NCI-H1694 treated with DMSO at 0.1 percent for 48 hours (cell line): ENCODE measurements at regions not wholly inside any gene's neighbourhood (a gene's known extent, or its start where the extent isn't known, plus 50 kb on each side); places are given as distances from the start of the nearest gene placed in this dataset.
"Not testable (repeated sequence)": the region's sequence is repeated elsewhere in the genome, so short reads cannot be mapped to it uniquely, and the experiment has no call there.

Experiments
- DNase-seq: peaks from one replicate; lab custom pipeline; 2025; lab: John Stamatoyannopoulos, UW

- DNase-seq, result no peak
Observed at GRCh38 chr7:91780521-91780920, 100.0 kb downstream of the MTERF1 start.

- peak; percentile 70 for DNase-seq
Observed at GRCh38 chr7:91784469-91784868, 96.0 kb downstream of the MTERF1 start.

- no peak for DNase-seq
Observed at GRCh38 chr7:91787931-91788330, 92.6 kb downstream of the MTERF1 start.

DNA sequence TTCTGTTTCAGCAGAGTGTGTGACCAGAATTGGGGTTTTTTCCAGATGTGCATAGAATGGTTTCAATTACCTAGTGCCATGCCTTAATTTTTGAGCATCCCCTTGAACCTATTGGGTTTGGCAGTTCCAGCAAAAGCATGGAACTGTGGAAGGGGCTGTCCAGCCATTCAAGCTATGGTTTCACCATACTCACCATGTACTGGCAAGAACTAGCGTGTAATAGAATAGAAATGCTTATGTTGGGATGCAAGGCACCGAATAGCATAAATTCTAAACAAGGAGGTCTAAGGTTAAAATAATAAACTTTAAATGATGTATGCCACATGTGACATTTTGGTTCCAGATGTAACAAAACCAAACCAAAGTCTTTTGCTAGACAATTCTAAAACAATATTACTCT lies 91.4 kb downstream of the MTERF1 start:
- DNase-seq, result no peak

GRCh38 chr7:91789558-91789957 lies 90.9 kb downstream of the MTERF1 start:
- DNase-seq, result no peak

DNA sequence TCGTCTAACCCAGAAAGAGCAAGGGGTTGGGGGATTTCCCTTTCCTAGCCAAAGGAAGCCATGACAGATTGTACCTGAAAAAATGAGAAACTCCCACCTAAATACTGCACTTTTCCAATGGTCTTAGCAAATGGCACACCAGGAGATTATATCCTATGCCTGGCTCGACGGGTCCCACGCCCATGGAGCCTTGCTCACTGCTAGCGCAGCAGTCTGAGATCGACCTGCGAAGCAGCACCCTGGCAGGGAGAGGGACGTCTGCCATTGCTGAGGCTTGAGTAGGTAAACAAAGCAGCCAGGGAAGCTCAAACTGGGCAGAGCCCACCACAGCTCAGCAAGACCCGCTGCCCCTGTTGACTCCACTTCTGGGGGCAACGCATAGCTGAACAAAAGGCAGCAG lies 89.9 kb downstream of the MTERF1 start:
- DNase-seq, result not testable (repeated sequence)

GRCh38 chr7:91796122-91796521 lies 84.4 kb downstream of the MTERF1 start:
- no peak for DNase-seq

DNA sequence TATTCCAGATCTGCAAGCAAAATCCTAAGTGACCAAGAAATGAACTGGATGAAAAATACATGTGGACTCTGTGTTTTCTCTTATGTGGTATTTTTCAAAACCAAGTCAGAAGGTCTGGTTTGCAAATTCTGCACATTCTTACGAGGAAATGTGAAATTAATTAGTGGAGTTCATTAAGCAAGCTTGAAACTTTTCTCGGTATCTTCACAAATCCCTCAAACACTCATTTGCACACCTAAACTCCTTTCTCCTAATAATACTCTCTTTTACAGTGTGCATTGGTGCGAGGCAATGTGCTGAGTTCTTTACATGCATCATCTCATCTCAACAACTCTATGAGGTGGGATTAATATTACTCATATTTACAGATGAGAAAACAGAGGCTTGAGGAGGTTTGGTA lies 82.1 kb downstream of the MTERF1 start:
- no peak for DNase-seq

DNA sequence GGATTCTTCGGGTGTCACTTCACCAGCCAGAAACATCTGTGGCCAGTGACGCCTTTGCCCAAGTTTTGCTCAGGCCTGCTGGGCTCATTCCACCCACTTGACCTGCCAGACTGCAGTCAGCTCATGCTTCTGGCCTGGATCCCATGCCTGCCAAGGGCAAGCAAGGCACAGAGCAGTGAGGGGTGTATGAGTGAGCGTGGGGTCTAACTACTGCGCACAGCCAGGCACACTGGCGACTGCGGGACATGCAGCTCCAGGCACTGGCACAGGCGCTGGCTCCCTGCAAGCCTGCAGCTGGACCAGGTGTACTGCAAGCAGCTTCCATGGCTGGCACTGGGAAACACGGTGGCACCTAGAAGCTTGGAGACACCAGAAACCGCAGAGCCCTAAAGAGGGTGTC lies 80.1 kb downstream of the MTERF1 start:
- DNase-seq, result no peak

DNA sequence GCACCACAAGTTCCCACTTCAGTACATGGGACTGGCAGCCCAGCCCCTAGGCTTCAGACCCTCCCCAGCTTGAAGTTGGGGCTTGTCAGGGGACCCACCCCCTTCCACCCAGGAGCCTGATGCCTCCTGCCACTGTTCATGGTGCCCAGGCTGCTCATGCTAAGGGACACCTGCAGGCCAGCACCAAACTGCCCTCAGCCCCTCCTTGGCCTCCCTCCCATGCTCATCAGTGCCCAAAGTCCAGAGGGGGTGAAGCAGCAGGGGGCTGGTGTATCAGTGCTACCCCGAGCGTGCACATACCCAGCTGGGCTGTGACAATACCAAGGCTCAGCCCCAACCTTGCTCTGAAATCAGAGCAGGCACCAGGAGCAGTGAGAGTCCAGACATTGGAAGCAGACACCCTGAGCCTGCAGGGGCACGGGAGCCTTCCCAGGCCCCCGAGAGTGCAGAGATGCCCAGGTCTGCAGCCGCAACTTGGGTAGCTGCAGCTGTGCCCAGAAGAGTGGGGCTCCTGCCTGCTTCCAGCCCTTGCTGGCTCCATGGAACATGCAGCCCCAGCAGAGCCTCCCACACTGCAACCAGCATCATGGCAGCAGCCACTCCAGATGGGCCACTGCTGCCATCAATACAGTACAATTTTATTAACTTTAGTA lies 79.0 kb downstream of the MTERF1 start:
- no peak for DNase-seq

DNA sequence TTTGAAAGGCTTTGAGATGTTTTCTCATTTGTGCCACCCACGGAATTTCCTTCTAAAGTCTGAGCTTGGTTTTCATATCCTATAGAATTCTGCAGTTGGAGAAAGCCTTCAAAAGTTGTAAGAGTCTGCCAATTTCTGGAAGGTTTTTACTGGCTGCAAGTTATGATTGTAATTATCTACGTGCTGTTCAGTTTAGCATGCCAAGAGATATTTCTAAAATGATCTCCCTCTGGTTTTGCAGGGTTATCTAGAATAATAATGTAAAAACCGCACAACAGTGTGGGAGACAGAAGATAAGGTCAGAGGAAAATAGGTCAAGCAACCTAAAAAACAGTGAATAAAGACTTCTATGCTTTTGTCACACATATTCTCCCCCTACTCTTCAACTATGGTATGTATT lies 69.3 kb downstream of the MTERF1 start:
- DNase-seq, result no peak

DNA sequence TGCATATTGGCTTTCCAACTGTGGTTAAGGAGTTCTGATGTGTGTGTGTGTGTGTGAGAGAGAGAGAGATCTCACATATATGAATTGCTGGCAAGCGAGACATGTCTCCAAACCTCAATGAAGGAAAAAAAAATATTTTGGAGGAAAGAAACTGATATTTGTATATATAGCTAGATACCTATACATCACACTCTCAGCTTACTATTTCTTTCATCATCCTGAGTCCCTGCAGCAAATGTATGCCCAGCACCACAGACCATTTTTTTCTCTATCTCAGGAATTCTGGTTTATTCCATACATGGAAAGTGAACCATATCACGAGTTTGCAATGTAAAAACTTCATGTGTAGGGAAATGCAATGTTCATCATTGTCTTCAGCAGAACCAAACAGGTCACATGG lies 68.9 kb downstream of the MTERF1 start:
- DNase-seq, result no peak

GRCh38 chr7:91812388-91812787 lies 68.1 kb downstream of the MTERF1 start:
- no peak for DNase-seq

DNA sequence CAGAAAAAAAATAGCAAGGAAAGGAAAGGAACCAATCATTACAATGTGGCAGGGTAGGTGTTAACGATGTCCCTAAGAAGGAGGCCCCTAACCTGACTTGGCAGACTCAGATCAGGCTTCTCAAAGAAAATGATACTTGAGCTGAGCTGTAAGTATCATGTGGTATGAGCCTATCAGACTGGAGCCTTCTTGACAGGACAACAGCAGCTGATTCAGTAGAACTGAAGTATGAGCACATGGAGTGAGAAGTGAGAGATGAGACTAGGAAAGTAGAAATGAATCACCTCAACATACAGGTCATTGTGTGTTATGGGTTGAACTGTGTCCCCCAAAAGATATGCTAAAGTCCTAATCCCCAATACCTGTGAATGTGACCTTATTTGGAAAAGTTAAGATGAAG lies 66.3 kb downstream of the MTERF1 start:
- DNase-seq, result no peak
